C4-2B (cell line): ENCODE measurements at regions not wholly inside any gene's neighbourhood (a gene's known extent, or its start where the extent isn't known, plus 50 kb on each side); places are given as distances from the start of the nearest gene placed in this dataset.

ENCODE experiments used
- CTCF ChIP-seq: fragments of 450-650 bp; conservative IDR thresholded peaks from 2 replicates; pipeline ENCODE4 v1.5.1; 2017; ENCODE audit warnings: mild to moderate bottlenecking
- ZFX ChIP-seq: fragments of 450-650 bp; IDR thresholded peaks from 2 replicates; pipeline ENCODE4 v1.6.1; 2017

- TF ChIP-seq CTCF (no peak), ZFX (no peak)
Measured at GRCh38 chr2:157106950-157107349, 150.6 kb upstream of the GALNT5 start.
